ENCODE measurements at regions not wholly inside any gene's neighbourhood (a gene's known extent, or its start where the extent isn't known, plus 50 kb on each side); places are given as distances from the start of the nearest gene placed in this dataset.

DNA sequence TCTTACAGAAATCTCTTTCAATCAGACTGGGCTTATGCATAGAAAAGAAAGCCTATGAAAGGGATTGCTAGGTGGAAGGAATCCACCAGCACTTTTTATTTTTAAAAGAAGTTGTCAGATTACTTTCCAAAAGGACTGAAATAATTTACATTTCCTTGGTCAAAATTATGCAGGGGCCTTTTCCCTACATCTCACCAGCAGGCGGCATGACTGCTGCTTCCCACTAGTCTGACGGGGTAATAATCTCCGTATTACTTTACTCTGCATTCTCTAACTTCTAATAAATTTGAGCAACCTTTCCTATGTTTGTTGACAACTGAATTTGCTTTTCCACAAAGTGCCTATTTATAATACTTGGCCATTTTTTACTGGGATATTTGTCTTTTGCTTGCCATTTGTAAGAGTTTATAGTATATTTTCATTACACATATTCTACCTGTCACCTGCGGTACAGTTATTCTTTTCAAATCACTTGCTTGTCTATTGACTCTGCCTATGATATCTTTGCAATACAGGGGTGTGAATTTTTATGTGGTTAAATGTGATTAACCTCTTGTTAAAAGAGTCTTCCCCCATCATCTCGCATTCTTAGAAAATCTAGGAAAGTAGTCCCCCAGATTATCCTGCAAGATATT, 51.9 kb upstream of the USP47 start:
- no peaks in the 10 kb centered on the region for H3K9me3 ChIP-seq
- peaks cover 0 to 16% (median 0%) of the 10 kb centered on the region in 7 donors for H3K27me3 ChIP-seq (replicated peaks in 1 of 7)
- intact Hi-C loops (cut with DNase I; ENCODE audit: low total_unique reads) = loop anchor here (10.0 kb wide), 3 partner anchors 495 to 1005 kb away; no protein-coding TSS in a partner anchor
- no peaks in the 10 kb centered on the region for H3K36me3 ChIP-seq
- 61 to 71% (median 64%) methylated on average over 5 of the region's 5 CpGs for WGBS, 5 donors
- H3K4me3 ChIP-seq = no peak overlapping the region
- DNase-seq = no peak
- H3K27ac ChIP-seq = no peak overlapping the region
- TF ChIP-seq POLR2A (IDR thresholded peaks at IDR 0.05) = no peak
- TF ChIP-seq, protein P1, sequence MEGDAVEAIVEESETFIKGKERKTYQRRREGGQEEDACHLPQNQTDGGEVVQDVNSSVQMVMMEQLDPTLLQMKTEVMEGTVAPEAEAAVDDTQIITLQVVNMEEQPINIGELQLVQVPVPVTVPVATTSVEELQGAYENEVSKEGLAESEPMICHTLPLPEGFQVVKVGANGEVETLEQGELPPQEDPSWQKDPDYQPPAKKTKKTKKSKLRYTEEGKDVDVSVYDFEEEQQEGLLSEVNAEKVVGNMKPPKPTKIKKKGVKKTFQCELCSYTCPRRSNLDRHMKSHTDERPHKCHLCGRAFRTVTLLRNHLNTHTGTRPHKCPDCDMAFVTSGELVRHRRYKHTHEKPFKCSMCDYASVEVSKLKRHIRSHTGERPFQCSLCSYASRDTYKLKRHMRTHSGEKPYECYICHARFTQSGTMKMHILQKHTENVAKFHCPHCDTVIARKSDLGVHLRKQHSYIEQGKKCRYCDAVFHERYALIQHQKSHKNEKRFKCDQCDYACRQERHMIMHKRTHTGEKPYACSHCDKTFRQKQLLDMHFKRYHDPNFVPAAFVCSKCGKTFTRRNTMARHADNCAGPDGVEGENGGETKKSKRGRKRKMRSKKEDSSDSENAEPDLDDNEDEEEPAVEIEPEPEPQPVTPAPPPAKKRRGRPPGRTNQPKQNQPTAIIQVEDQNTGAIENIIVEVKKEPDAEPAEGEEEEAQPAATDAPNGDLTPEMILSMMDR (IDR thresholded peaks at IDR 0.05 in 8 of 11, conservative IDR thresholded peaks at IDR 0.05 in 3 of 11) = peak in 4 of 11 experiments; percentile 18 to 58 (median 40)
- H3K4me1 ChIP-seq = peaks cover 0 to 9% (median 0%) of the 10 kb centered on the region in 6 donors

DNA sequence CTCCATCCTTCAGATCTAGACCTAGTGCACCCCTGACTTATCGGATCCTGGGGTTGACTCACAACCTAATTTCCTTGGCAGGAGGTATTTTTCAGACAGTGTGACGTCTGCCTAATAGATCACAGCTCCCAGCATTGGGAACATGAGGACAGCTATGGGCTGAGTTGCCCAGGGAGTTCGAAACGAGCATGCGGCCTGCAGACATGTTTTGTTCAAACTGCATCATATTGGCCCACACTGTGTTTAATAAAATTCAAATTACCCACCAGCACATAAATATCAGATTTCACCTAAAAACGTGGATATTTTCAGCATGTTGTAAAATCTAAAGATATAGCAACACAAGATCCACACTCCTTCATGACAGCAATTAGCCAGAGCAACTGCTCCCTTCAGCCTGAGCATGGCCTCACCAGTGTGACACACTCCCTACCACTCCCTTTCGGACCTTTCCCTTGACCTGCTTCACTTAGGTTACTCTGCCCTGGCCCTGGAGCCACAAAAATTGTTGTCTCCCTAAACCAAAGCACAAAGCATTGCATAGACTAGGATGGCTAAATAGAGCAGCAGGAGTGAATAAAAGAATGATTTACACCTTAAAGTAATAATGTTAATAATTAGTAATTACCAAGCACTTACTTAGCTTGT, 53.6 kb upstream of the USP47 start:
- Histone ChIP-seq H3K27ac (no peak overlapping the region), H3K27me3 (replicated peaks in 1 of 7) (peaks cover 0 to 10% (median 0%) of the 10 kb centered on the region in 7 donors), H3K4me1 (peaks cover 0 to 9% (median 0%) of the 10 kb centered on the region in 6 donors), H3K36me3 (no peaks in the 10 kb centered on the region), H3K4me3 (no peak overlapping the region), H3K9me3 (no peaks in the 10 kb centered on the region)
- no peak for TF ChIP-seq POLR2A (IDR thresholded peaks at IDR 0.05)
- no peak for TF ChIP-seq POLR2AphosphoS5 (IDR thresholded peaks at IDR 0.05)
- TF ChIP-seq, protein P1 (IDR thresholded peaks at IDR 0.05 in 8 of 11, conservative IDR thresholded peaks at IDR 0.05 in 3 of 11) = peak in 4 of 11 experiments; percentile 33 to 47 (median 41)
- WGBS, 5 donors = 46 to 71% (median 63%) methylated on average over 7 of the region's 7 CpGs
- no peak for DNase-seq
- intact Hi-C loops (cut with DNase I; ENCODE audit: low total_unique reads) = loop anchor here (10.0 kb wide), 1 partner anchor 853 kb away; no protein-coding TSS in a partner anchor

GRCh38 chr11:11787305-11788062, 54.3 kb upstream of the USP47 start:
- Histone ChIP-seq H3K36me3 (no peaks in the 10 kb centered on the region), H3K9me3 (no peaks in the 10 kb centered on the region), H3K27me3 (replicated peaks in 1 of 7) (peaks cover 0 to 10% (median 0%) of the 10 kb centered on the region in 7 donors), H3K4me3 (no peak overlapping the region), H3K27ac (no peak overlapping the region), H3K4me1 (peaks cover 0 to 9% (median 0%) of the 10 kb centered on the region in 6 donors)
- TF ChIP-seq POLR2AphosphoS5 (IDR thresholded peaks at IDR 0.05) (no peak), POLR2A (IDR thresholded peaks at IDR 0.05) (no peak)
- TF ChIP-seq, protein P1 (IDR thresholded peaks at IDR 0.05 in 8 of 11, conservative IDR thresholded peaks at IDR 0.05 in 3 of 11) = peak; percentile 66 to 89 (median 84)
- peak; percentile 80 for DNase-seq
- intact Hi-C loops (cut with DNase I; ENCODE audit: low total_unique reads) = loop anchor here (2.0 to 10.0 kb wide), 2 partner anchors 759 to 853 kb away; no protein-coding TSS in a partner anchor
- 63 to 69% (median 67%) methylated on average over 7 of the region's 7 CpGs for WGBS, 5 donors
